Upper lobe of left lung (tissue), 4 donors: ENCODE measurements at regions not wholly inside any gene's neighbourhood (a gene's known extent, or its start where the extent isn't known, plus 50 kb on each side); places are given as distances from the start of the nearest gene placed in this dataset.

Source experiments
- POLR2AphosphoS5 ChIP-seq, 2 donors: sonication (generic); formaldehyde crosslinking; IDR thresholded peaks; one replicate each; pipeline ENCODE4 v1.5.1; 2017; ENCODE audit warnings: antibody characterized with exemption in 2 of 2
- TF ChIP-seq, protein P1 (sequence below), 6 experiments: fragments of 450-650 bp in 4 of 6; fragments of 200-600 bp in 2 of 6; sonication (generic) in 2 of 6; IDR thresholded peaks; one replicate each; pipeline ENCODE4 v1.5.1; 2016 to 2019; ENCODE audit warnings: antibody characterized with exemption in 6 of 6

- no peak for TF ChIP-seq POLR2AphosphoS5 (IDR thresholded peaks at IDR 0.05)
- TF ChIP-seq, protein P1, sequence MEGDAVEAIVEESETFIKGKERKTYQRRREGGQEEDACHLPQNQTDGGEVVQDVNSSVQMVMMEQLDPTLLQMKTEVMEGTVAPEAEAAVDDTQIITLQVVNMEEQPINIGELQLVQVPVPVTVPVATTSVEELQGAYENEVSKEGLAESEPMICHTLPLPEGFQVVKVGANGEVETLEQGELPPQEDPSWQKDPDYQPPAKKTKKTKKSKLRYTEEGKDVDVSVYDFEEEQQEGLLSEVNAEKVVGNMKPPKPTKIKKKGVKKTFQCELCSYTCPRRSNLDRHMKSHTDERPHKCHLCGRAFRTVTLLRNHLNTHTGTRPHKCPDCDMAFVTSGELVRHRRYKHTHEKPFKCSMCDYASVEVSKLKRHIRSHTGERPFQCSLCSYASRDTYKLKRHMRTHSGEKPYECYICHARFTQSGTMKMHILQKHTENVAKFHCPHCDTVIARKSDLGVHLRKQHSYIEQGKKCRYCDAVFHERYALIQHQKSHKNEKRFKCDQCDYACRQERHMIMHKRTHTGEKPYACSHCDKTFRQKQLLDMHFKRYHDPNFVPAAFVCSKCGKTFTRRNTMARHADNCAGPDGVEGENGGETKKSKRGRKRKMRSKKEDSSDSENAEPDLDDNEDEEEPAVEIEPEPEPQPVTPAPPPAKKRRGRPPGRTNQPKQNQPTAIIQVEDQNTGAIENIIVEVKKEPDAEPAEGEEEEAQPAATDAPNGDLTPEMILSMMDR (IDR thresholded peaks at IDR 0.05): no peak
Measured at GRCh38 chr7:52512656-52513055, 522.8 kb upstream of the POM121L12 start.
